ENCODE measurements at regions not wholly inside any gene's neighbourhood (a gene's known extent, or its start where the extent isn't known, plus 50 kb on each side); places are given as distances from the start of the nearest gene placed in this dataset.
A peak's percentile ranks its signal among the peaks of the same experiment; 100 is the strongest.

DNA sequence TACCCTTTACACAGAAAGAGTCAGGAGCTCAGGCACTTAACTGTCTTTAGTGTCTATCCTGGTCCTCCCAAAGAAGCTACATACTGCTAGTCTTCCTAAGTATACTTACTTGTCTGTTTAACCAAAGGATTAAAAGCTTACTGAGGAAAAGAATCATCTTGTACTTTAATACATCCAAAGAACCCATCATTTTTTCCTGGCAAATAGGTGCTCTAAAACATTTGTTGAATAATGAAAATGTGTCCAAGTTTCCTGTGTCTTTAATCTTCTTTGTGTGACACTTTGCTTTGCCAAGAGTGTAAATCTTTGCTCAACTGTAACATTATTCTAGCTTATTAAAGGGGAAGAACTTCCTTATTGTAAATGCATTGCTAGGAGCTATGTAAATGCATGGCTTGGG lies 519.2 kb downstream of the OTOL1 start:
- DNase-seq, result no peak

DNA sequence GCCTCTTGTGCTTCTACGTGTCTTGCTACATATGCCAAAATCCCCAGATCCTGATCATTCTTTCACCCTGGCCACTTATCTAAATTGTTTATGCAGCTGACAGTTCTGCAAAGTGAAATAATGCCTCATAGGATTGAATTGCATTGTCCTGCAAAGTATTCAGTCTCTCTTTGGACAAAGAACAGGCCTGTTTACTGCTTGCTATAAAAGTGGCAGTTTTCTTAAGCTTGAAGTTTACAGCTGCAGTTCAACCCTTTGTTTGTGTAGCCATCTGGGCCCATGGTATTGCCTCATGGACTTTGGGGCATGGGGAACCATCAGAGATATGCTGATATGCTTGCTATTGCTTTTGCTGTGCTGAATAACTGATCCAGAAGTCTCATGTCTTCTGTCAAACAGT lies 523.2 kb downstream of the OTOL1 start:
- no peak for DNase-seq

DNA sequence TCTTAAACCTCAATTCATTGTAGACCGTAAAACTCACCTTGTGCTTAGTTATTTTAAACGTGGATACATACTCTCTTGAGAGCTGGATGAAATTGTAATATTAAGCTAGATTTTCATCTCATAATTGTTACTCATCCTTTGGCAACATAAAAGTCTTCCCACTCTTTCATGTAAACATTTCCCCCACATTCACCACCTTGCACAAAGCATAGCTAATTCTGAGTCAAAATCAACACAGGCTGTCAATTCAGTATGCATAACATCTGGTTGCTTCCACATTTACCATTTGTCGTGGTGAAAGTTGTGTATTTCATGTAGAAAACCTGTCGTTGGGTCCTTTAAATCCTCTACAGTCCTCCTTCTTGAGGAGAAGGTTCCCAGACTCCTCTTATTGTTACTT lies 524.6 kb downstream of the OTOL1 start:
- DNase-seq, result no peak

DNA sequence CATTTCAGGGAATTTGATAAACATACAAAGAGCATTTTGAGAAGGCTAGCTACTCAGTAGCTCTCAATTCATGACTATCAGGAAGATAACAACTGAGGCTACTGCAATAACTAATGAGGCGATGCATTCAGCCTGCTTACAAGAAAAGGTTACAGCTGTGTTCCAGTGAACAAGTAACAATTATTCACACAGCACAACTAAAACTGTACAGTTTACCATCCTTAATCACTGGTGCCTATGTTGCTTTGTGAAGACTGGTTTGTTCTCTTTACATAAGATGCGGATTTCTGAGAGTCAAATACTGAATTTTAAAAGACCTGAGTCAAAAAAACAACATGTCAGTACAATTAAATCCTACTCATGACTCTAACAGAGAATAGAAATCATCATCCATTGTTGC lies 526.3 kb downstream of the OTOL1 start:
- DNase-seq, result no peak

DNA sequence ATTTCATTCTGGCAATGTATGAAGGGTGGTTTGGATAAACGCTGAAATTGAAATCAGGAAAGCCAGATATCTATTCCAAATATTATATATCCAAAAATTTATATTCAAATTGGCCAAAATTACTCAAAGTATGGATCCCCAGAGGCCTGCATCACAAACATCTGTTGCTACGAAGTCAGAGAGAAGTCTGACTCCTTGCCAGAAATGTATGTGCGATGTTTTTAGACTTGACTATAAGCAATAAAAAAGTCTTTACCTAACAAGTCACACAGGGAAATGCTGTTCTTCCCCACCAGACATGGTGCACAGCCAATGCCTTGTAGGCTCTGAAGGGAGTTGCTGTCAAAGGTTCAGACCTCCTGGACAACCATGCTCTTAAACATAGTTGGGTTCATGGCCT lies 533.1 kb downstream of the OTOL1 start:
- no peak for DNase-seq

DNA sequence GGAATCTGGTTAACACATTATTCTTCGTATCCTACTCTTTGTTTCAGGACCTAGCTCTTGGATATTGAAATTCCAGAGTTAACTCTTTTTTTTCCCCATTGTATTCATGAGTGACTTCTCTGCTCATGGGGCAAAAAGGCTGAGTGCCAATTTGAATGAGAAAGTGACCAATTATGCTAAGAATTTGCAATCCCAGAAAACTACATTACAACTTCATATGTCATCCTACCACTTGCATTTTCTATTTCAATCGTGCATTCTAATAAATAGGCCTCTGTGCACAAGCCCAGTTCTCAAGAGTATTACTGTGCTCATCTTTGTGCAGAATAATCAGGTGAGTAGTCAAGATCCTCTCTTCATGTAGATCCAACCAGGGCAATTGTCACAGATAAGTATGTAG lies 537.8 kb downstream of the OTOL1 start:
- DNase-seq, result peak; percentile 89

DNA sequence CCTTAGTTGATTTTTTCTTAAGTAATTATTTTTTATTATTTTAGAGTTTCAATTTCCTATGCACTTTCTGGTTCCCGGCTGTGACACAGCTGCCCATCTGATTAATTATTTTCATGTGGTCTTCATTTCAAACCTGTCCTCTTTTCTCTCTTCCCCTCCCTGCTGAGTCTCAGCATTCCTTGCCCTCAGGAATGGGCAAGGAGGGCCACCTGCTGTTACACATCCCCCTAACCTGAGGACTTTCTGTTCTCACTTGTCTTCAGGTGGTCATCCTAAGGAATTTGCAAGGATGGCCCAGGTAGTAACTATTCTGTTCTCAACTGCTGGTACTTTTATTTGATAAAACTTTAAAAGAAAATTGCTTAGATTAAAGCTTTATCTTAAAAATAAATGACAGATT lies 545.0 kb downstream of the OTOL1 start:
- no peak for DNase-seq

DNA sequence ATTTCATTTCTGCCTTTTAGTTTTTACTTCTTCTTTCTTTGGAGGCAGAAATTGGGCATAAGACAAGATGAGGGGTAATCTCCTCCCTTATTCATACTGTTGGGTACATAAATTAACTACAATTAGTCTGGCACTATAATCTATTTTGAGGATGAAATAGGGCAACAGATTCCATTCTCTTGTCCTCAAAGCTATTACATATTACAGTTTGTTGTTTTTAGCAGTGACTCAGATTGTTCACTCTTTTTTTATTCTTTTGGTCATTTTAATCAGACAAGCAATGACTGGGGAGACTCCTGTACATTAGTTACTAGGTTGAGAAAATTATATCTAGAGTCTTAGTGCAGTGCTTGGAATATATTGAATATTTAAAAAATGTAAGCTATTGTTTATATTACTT lies 556.0 kb downstream of the OTOL1 start:
- peak; percentile 68 for DNase-seq

DNA sequence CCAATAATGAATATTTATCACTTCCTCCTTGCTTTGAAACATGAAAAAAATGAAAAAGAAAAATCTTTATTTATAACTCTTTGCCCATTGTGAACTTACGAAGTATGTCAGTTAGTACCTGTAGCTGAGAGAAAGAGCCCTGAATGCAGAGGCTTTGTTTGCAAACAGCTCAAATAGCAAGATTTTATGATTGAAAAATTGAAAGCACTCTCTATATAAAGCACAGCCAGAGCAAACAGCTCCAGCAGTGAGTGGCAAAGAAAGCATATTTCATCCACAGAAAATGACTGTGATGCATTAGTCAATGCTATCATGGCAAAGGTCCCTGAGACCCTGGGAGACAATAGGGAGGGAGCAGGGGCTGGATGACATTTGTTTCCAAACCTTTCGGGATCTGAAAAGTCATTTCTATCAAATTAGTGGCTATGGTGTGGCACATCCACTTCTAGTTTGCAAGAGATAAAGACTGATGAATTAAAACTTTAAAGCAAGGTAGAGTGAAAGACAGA lies 576.1 kb downstream of the OTOL1 start:
- peak; percentile 69 for DNase-seq

DNA sequence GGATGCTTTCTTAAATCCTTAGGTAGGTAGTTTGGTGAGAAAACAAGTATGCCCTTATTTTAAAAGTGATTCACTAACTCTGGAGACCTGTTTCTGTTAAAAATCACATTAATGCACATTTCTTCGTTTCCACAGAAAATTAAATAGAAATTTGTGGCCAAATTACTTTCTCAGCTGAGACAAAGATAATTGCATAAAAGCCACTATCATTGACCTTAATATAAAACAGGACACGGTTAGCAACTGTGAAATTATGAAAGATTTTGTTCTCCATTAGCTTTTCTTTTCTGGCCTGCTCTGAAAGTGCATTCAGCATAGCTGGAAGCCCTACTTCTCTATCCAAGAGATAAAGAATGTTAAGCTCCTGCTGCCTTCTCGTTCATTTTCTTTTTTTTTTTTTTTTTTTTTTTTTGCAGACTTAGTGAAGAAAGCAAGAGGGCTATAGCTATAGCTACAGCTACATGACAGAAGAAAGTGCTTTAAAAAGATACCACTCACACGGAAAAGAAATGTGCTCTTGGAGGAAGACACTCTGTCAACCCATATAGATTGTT lies 576.9 kb downstream of the OTOL1 start:
- no peak for DNase-seq

DNA sequence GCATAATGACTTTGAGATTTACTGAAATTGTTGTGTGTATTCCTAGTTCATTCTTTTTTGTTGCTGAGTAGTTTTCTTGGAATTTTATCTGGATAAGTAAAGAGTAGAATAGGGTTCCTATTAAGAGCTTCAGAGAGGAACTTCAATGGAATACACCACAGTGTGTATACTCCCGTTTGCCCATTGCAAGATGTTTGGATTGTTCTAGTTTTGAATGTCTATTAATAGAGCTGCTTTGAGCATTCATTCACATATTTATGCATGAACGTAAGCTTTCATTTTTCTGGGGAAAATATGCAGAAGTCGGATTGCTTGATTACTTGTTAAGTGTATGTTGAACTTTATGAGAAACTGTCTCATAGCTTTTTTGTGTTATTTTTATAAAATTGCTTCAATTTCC lies 580.5 kb downstream of the OTOL1 start:
- peak; percentile 67 for DNase-seq

DNA sequence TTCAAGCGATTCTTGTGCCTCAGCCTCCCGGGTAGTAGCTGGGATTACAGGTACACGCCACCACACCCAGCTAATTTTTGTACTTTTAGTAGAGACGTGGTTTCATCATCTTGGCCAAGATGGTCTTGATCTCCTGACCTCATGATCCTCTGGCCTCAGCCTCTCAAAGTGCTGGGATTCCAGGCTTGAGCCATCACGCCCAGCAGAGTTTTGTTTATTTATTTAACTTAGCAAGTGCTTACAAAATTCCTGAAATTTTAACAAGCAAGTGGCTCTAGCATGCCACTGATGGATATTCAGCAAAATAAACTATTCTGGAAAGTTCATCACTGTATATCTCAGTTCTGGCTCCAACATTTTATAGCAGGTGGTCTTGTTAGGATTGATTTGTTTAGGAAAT lies 585.9 kb downstream of the OTOL1 start:
- DNase-seq, result peak; percentile 39

DNA sequence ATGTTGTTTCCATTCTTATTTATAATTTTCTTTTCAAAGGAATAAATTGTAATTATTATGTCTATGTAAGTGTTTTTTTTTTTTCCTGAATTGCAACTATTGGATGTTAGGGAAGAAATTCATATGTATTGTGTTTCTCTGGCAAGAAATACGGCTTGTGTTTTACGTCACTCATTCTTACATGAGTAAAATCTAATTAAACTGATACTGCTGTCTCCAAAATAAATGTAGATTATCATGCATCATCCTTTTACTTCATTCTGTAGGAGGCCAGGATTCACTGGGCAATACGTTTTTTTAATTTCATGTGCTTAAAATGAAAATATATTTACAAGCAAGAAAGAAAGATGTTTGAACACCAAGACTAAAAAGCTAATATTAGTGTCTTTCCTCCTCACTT lies 590.8 kb downstream of the OTOL1 start:
- DNase-seq, result no peak

DNA sequence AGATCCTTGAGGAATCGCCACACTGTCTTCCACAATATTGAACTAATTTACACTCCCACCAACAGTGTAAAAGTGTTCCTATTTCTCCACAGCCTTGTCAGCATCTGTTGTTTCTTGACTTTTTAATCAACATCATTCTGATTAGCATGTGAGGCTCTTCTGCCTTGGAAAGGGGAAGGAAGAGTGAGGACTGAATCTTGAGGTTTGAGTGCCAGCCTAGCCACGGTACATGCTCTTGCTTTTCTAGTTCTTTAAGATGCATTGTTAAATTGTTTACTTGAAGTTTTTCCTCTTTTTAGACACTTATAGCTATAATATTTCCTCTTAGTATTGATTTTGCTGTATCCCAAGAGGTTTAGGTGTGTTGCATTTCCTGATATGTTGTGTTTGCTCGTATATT lies 596.1 kb downstream of the OTOL1 start:
- no peak for DNase-seq

DNA sequence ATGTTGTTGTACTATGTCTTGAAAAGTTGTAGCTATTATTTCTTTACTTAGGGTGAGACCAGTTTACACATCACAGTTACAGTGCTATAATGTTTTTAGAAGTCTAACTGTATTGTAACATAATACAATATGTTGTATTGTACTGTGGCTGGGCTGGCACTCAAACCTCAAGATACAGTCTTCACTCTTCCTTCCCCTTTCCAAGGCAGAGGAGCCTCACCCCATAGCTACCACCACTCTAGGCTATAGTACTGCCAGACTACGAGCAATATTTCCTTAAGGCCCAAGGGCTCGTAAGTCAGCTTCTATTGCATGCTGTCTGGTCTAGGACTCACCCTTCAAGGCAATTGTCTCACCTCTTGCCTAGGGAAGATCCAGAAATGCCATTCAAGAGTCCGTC lies 597.7 kb downstream of the OTOL1 start:
- no peak for DNase-seq

DNA sequence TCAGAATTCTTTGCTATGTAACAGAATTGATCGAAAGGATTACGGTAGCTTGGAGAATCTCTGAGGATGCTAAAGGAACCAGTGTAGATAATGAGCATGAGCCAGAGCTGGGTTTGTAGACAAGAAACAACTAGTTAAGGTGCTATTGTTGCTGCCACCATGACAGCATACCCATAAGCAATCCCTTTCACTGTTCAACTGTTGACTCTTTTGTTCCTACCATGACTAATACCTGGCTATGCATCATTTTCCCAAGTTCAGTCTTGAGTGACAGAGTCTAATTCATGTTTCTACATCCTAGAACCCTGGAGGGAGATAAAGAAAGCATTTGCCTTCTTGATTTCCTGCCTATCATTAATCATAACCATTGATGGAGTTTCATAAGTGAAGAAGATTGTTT lies 600.3 kb downstream of the OTOL1 start:
- no peak for DNase-seq

DNA sequence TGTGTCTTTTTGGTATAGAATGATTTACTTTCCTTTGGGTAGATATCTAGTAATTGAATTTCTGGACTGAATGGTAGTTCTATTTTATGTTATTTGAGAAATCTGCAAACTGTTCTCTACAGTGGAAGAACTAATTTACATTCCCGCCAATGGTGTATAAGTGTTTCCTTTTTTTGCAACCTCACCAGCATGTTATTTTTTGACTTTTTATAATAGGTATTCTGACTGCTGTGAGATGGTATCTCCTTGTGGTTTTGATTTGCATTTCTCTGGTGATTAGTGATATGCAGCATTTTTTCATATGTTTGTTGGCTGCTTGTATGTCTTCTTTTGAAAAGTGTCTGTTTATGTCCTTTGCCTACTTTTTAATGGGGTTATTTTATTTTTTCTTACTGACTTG lies 607.2 kb downstream of the OTOL1 start:
- no peak for DNase-seq

DNA sequence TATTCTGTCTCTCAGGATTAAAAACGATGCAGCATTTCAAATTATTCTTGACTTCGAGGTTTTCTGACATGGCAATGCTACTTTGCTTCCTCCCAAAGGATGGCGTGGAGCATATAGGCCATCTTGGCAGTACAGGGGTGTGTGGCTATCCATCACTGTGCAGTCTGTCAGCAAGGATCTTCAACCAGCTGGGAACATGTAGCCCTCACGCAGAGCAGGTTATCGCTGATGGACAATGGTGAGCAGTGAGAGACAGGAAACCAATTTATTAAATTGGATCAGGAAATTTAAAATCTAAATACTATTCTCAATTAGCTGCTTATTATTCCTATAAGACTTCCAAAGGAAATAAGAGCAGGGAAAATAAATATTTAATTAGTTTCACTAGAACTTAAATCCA lies 615.3 kb downstream of the OTOL1 start:
- no peak for DNase-seq

DNA sequence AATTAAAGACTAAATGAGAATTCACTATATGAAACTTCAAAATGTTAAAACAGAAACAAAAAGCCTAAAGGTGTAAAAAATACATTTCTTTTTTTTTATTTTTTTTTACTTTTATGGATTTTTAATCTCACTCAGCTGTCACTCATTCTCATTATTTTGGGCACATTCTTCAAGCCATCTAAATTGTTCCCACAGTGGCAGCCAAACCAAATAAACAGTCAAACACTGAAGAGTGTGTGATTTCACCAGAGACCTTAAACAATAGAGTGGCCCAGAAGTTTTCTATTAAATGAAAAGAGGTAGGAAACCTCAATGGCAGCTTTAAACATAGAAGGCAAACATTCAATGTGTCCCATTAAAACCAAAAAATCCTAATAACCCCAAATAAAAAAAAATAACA lies 616.1 kb downstream of the OTOL1 start:
- DNase-seq, result peak; percentile 4

DNA sequence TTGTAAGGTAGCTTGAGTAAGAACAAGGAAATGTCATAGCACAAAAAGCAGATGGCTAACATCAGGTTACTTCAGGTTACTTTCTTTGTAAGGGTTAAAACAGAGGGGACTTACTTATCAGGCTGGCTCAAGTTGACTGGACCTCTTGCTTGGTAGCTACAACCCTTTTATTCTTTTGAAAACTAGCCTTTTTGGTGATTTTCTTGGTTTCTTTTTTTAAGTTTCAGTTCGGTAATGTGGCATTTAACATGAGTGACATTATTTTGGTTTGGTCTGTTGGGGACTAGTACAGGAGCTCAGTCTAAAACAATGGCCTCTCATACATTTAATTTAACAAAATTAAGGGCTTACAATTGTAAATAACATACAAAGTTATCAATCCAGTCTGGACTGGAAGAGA lies 621.4 kb downstream of the OTOL1 start:
- DNase-seq, result no peak

DNA sequence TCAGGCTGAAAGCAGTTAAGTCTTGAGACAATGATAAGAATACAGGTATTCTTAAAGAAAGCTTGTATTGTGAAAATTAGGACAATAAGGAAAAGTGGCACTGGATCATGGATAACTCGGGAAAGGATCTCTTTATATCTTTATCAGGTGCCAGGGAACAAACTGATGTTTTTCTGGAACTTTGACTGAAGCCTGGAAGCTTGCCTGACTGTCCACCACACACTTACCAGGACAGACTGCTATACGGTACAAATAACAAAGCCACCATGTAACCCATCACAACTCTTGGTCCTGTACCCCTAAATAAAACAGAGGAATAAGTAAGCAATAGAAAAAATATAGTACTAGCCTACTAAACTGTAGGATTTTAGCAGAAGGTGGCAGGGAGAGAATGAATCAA lies 623.0 kb downstream of the OTOL1 start:
- DNase-seq, result no peak

DNA sequence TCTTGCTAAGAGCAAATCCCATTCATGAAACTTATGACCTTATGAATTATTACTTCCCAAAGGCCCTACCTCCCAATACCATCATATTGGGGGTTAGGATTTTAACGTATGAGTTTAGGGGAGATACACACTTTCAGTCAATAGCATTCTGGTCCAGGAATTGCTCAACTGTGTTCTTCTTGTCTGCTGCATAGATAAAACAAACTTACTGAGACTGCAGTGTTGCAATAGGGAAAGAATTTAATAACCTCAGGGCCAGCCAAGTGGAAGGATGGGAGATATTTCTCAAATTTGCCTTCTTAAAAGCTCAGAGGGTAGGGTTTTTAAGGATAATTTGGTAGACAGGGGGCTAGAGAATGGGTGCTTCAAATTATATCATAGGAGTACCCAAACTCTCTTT lies 625.8 kb downstream of the OTOL1 start:
- DNase-seq, result no peak

DNA sequence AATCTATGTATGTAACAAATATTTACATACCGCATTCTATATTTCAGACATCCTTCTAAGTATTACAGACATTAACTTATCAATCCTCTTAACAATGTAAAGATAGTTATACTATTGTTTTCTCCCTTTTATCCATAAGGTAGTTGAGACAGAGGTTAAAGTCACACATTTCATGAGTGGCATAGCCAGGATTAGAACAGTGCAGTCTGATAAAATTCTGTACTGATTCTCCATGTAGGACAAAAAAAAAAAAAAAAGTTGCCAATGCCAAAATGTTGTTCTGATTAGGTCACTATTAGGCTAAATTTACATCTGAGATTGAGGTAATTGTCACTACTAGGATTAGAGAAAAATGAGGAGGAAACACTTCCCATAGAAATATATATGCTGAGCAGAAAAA lies 629.2 kb downstream of the OTOL1 start:
- no peak for DNase-seq

DNA sequence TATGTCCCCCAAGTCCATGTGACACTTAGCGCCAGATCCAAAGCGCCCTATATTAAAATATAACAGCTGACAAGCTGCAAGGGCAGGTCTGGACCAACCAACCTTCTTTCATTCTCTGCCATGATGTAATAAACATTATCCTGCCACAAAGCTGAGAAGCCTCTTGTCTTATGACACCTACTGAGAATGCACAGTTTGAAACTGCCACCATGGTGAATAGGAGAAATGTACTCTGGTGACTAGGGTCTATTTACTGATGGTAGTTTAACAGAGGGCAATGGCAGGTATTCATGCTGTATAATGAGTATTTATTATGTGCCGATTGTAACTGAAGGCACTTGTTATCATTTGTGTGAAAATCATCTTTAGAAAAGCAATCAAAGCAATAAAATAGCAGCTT lies 634.0 kb downstream of the OTOL1 start:
- DNase-seq, result no peak

DNA sequence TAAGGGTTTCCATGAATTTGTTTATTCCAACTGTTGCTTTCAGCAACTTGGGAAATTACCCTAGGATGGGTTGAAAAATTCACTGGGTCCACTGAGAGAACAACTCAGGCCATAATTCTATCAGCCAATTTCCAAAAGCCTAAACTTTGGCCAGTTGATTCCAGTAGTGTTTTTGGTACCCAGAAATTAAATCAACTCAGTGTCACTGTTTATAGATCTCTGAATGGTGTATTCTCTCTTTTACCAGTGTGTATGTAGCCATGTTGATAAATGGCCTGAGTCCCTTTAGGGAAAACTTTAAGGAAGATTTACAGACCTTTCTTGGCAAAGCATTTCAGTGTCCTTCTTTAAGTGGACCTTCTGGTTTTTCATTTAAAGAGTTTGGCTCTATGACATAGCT lies 636.4 kb downstream of the OTOL1 start:
- no peak for DNase-seq

DNA sequence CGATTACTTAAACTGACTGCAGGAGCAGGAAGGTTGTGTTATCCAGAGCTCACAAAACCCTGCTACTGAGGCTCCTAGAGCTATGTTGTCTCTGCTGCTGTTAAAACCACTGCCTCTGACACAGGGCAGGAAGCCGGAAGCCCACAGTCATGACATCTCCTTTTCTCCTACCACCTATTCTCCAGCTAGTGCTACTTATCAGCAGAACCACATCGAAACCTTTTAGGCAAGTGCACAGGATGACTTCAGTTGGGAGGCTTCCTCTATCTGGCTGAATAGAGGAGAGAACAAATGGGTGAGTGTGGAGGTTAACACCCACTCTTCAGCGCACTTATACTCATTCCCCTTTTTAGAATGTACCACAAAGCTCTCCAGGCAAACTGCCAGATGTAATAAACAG lies 638.0 kb downstream of the OTOL1 start:
- no peak for DNase-seq

Measured in fibroblast of skin of back (primary cell).